H1 (cell line): ENCODE measurements at regions not wholly inside any gene's neighbourhood (a gene's known extent, or its start where the extent isn't known, plus 50 kb on each side); places are given as distances from the start of the nearest gene placed in this dataset.
"Not testable (repeated sequence)": the region's sequence is repeated elsewhere in the genome, so short reads cannot be mapped to it uniquely, and the experiment has no call there.

Experiments used
- CTCF ChIA-PET: fragments of 300-600 bp; sonication (Branson Sonifier 250); formaldehyde crosslinking; loops from one replicate; lab custom pipeline; 2021; ENCODE audit not compliant: partially characterized antibody; lab: Charles Lee
- POLR2A ChIA-PET: fragments of 300-600 bp; sonication (Branson Sonifier 250); formaldehyde crosslinking; loops from one replicate; lab custom pipeline; 2021; ENCODE audit warnings: inconsistent platforms; ENCODE audit not compliant: partially characterized antibody; lab: Charles Lee
- DNase-seq, 2 experiments: peaks; one replicate each; pipeline versions ENCODE4 v3.0.0 to v3.0.0-alpha.2; 2010 to 2022; ENCODE audit warnings: low spot score in 2 of 2, low read depth in 1 of 2, mixed read lengths in 1 of 2
- FAIRE-seq: peaks from 2 replicates; lab custom pipeline; 2011; peaks lifted over from hg19 to GRCh38; lab: Jason Lieb, UNC
- H2AFZ ChIP-seq: 2 replicates; pipeline ENCODE4 v1.8.1; 2012; ENCODE audit warnings: low read length, inconsistent platforms
- H2AK5ac ChIP-seq: 2 replicates; pipeline ENCODE4 v1.6.1; 2013; ENCODE audit warnings: low read depth, low read length
- H2BK120ac ChIP-seq: replicated peaks from 2 replicates; pipeline ENCODE3; 2013; ENCODE audit warnings: low read depth, low read length, inconsistent platforms
- H2BK12ac ChIP-seq: 2 replicates; pipeline ENCODE4 v1.6.1; 2013; ENCODE audit warnings: low read depth, low read length
- H2BK15ac ChIP-seq: 2 replicates; pipeline ENCODE4 v1.6.1; 2013; ENCODE audit warnings: low read length
- H2BK20ac ChIP-seq: 2 replicates; pipeline ENCODE4 v1.6.1; 2013; ENCODE audit warnings: low read length
- H2BK5ac ChIP-seq: 2 replicates; pipeline ENCODE4 v1.6.1; 2013; ENCODE audit warnings: low read depth, low read length
- H3K14ac ChIP-seq: 2 replicates; pipeline ENCODE4 v1.6.1; 2013; ENCODE audit warnings: inconsistent platforms; ENCODE audit not compliant: insufficient read length
- H3K18ac ChIP-seq: 2 replicates; pipeline ENCODE4 v1.6.1; 2013; ENCODE audit warnings: low read length; ENCODE audit errors: extremely low read depth
- H3K23ac ChIP-seq: 2 replicates; pipeline ENCODE4 v1.6.1; 2013; ENCODE audit warnings: inconsistent platforms; ENCODE audit not compliant: insufficient read length
- H3K23me2 ChIP-seq: 2 replicates; pipeline ENCODE4 v1.6.1; 2013; ENCODE audit warnings: low read depth, low read length
- H3K27ac ChIP-seq: 2 replicates; pipeline ENCODE4 v1.6.1; 2011; ENCODE audit warnings: low read depth, low read length, inconsistent platforms
- H3K27me3 ChIP-seq, 4 experiments: replicated peaks in 1 of 4; 1 replicate in 1 of 4; 2 replicates in 3 of 4; pipeline versions ENCODE4 v1.6.1 to v1.8.1; 2011 to 2013; ENCODE audit warnings: low read length in 3 of 4, mild to moderate bottlenecking in 3 of 4, inconsistent platforms in 2 of 4, mixed read lengths in 2 of 4, moderate library complexity in 1 of 4; ENCODE audit not compliant: control insufficient read depth in 3 of 4, insufficient read depth in 3 of 4; ENCODE audit errors: extremely low read depth in 1 of 4
- H3K36me3 ChIP-seq, 4 experiments: 2 replicates each; pipeline versions ENCODE4 v1.6.1 to v1.8.1; 2011 to 2013; ENCODE audit warnings: mild to moderate bottlenecking in 4 of 4, low read length in 3 of 4, moderate library complexity in 2 of 4, control low read depth in 1 of 4, inconsistent platforms in 1 of 4; ENCODE audit not compliant: insufficient read depth in 4 of 4, control insufficient read depth in 2 of 4
- H3K4ac ChIP-seq: replicated peaks from 2 replicates; pipeline ENCODE3; 2013; ENCODE audit warnings: low read length, low read depth, mixed read lengths, inconsistent platforms; ENCODE audit not compliant: insufficient read length
- H3K4me1 ChIP-seq, 4 experiments: replicated peaks in 1 of 4; 1 replicate in 1 of 4; 2 replicates in 3 of 4; pipeline versions ENCODE4 v1.6.1 to v1.8.1; 2011 to 2013; ENCODE audit warnings: low read length in 3 of 4, inconsistent platforms in 2 of 4, mixed read lengths in 1 of 4; ENCODE audit not compliant: insufficient read depth in 4 of 4, control insufficient read depth in 3 of 4
- H3K4me2 ChIP-seq, 2 experiments: 2 replicates each; pipeline versions ENCODE4 v1.6.1 to v1.8.1; 2011 to 2013; ENCODE audit warnings: low read depth in 2 of 2, low read length in 2 of 2, control low read depth in 1 of 2, inconsistent platforms in 1 of 2, mild to moderate bottlenecking in 1 of 2; ENCODE audit not compliant: insufficient read depth in 1 of 2
- H3K4me3 ChIP-seq, 4 experiments: fragments of 200-600, 300-600 bp in 1 of 4; sonication (generic), shearing (Covaris generic), sonication (Bioruptor Twin) in 1 of 4; 2 replicates each; pipeline versions ENCODE4 v1.5.1 to v1.8.1; 2011 to 2016; ENCODE audit warnings: low read length in 4 of 4, low read depth in 3 of 4, control low read depth in 2 of 4, inconsistent platforms in 2 of 4, mild to moderate bottlenecking in 2 of 4, mixed read lengths in 1 of 4, moderate library complexity in 1 of 4; ENCODE audit not compliant: insufficient read depth in 2 of 4; ENCODE audit errors: extremely low read depth in 1 of 4
- H3K56ac ChIP-seq: replicated peaks from 2 replicates; pipeline ENCODE3; 2013; ENCODE audit warnings: low read depth, mild to moderate bottlenecking, mixed read lengths, low read length, inconsistent platforms; ENCODE audit not compliant: insufficient read length
- H3K79me1 ChIP-seq: 2 replicates; pipeline ENCODE4 v1.6.1; 2013; ENCODE audit warnings: low read depth, low read length, control low read depth
- H3K79me2 ChIP-seq, 2 experiments: 2 replicates each; pipeline versions ENCODE4 v1.6.1 to v1.8.1; 2012 to 2013; ENCODE audit warnings: low read length in 2 of 2, mild to moderate bottlenecking in 2 of 2, inconsistent platforms in 1 of 2; ENCODE audit not compliant: insufficient read depth in 2 of 2, control insufficient read depth in 1 of 2
- H3K9ac ChIP-seq, 4 experiments: replicated peaks in 1 of 4; 1 replicate in 1 of 4; 2 replicates in 3 of 4; pipeline versions ENCODE4 v1.6.1 to v1.8.1; 2011 to 2013; ENCODE audit warnings: low read depth in 3 of 4, low read length in 3 of 4, control low read depth in 2 of 4, mild to moderate bottlenecking in 2 of 4, moderate library complexity in 2 of 4, inconsistent platforms in 1 of 4; ENCODE audit errors: extremely low read depth in 1 of 4
- H3K9me3 ChIP-seq, 2 experiments: 2 replicates each; pipeline versions ENCODE4 v1.6.1 to v1.8.1; 2012 to 2013; ENCODE audit warnings: mild to moderate bottlenecking in 2 of 2, moderate library complexity in 2 of 2, control low read depth in 1 of 2, inconsistent platforms in 1 of 2, low read depth in 1 of 2, low read length in 1 of 2, mixed read lengths in 1 of 2; ENCODE audit not compliant: insufficient read depth in 2 of 2
- H4K20me1 ChIP-seq, 2 experiments: replicated peaks in 1 of 2; 2 replicates each; pipeline versions ENCODE3 to v1.8.1; 2011 to 2013; ENCODE audit warnings: inconsistent platforms in 2 of 2, low read length in 2 of 2, mild to moderate bottlenecking in 1 of 2; ENCODE audit not compliant: insufficient read depth in 2 of 2, control insufficient read depth in 1 of 2
- H4K5ac ChIP-seq: 2 replicates; pipeline ENCODE4 v1.6.1; 2013; ENCODE audit warnings: low read length, low read depth, mixed read lengths, inconsistent platforms; ENCODE audit not compliant: insufficient read length
- H4K8ac ChIP-seq: 2 replicates; pipeline ENCODE4 v1.8.0; 2013; ENCODE audit warnings: mild to moderate bottlenecking, moderate library complexity, low read length, inconsistent platforms; ENCODE audit not compliant: insufficient read depth; ENCODE audit errors: extremely low read depth
- H4K91ac ChIP-seq: replicated peaks from 2 replicates; pipeline ENCODE3; 2013; ENCODE audit warnings: low read length, mixed read lengths, inconsistent platforms; ENCODE audit not compliant: insufficient read length
- whole genome bisulfite sequencing, 2 experiments: shearing (Covaris generic) in 1 of 2; methylation state at CpG; one replicate each; pipeline versions ENCODE4 v1.1.6 to v1.1.7; 2013 to 2015; ENCODE audit warnings: low lambda C conversion rate in 2 of 2, mixed read lengths in 2 of 2, inconsistent platforms in 1 of 2, low coverage in 1 of 2, missing lambda C conversion rate in 1 of 2; ENCODE audit not compliant: insufficient replicate concordance in 2 of 2, insufficient coverage in 1 of 2, insufficient read length in 1 of 2; ENCODE audit errors: extremely low coverage in 1 of 2, missing lambda C conversion rate in 1 of 2; 5-methylcytosine and 5-hydroxymethylcytosine counted together

- H4K5ac ChIP-seq, H3K4me3 ChIP-seq, H2BK15ac ChIP-seq, H3K4me1 ChIP-seq, H4K91ac ChIP-seq, H3K18ac ChIP-seq, H3K4me2 ChIP-seq, H3K14ac ChIP-seq, H3K36me3 ChIP-seq, CTCF ChIA-PET, H3K4ac ChIP-seq, H2BK5ac ChIP-seq, H3K27me3 ChIP-seq, H3K9ac ChIP-seq, DNase-seq, H2AFZ ChIP-seq, H3K56ac ChIP-seq, H3K79me1 ChIP-seq, POLR2A ChIA-PET, H4K8ac ChIP-seq, H3K23me2 ChIP-seq, H3K27ac ChIP-seq, FAIRE-seq, H2BK20ac ChIP-seq, H2BK12ac ChIP-seq, H2AK5ac ChIP-seq, H4K20me1 ChIP-seq, H3K79me2 ChIP-seq, H2BK120ac ChIP-seq, H3K23ac ChIP-seq: not testable (repeated sequence)
- WGBS, 2 experiments: 93% methylated on average over 13 of the region's 21 CpGs; no CpG with 5 or more reads in 1 of the 2 experiments
- H3K9me3 ChIP-seq: peaks cover 0 to 20% of the 10 kb centered on the region in 2 experiments; a peak in 2 of 4 replicates
These were observed 94.5 kb upstream of the PRDM7 start for GRCh38 chr16:90171626-90172025.

DNA sequence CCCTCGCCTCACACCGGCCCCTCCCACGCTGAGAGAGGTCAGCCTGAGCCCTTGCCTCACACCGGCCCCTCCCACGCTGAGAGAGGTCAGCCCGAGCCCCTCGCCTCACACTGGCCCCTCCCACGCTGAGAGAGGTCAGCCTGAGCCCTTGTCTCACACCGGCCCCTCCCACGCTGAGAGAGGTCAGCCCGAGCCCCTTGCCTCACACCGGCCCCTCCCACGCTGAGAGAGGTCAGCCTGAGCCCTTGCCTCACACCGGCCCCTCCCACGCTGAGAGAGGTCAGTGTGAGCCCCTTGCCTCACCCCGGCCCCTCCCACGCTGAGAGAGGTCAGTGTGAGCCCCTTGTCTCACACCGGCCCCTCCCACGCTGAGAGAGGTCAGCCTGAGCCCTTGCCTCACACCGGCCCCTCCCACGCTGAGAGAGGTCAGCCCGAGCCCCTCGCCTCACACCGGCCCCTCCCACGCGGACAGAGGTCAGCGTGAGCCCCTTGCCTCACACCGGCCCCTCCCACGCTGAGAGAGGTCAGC, 92.1 kb upstream of the PRDM7 start:
- H4K8ac ChIP-seq, H3K23ac ChIP-seq, H2BK12ac ChIP-seq, H3K23me2 ChIP-seq, H3K18ac ChIP-seq, H2AK5ac ChIP-seq, H3K79me1 ChIP-seq, H3K27ac ChIP-seq, H4K5ac ChIP-seq, H3K9ac ChIP-seq, H3K14ac ChIP-seq, FAIRE-seq, H2AFZ ChIP-seq, H4K20me1 ChIP-seq, H3K36me3 ChIP-seq, H2BK15ac ChIP-seq, CTCF ChIA-PET, H2BK5ac ChIP-seq, H3K4me3 ChIP-seq, H3K4me1 ChIP-seq, H3K56ac ChIP-seq, H3K4ac ChIP-seq, H2BK20ac ChIP-seq, H3K4me2 ChIP-seq, POLR2A ChIA-PET, H3K79me2 ChIP-seq, H2BK120ac ChIP-seq, H4K91ac ChIP-seq, H3K27me3 ChIP-seq: not testable (repeated sequence)
- peak in 1 of 2 experiments; percentile 24 for DNase-seq
- WGBS, 2 experiments: 67% methylated on average over 4 of the region's 29 CpGs; no CpG with 5 or more reads in 1 of the 2 experiments
- peaks cover 0 to 17% of the 10 kb centered on the region in 2 experiments; a peak in 2 of 4 replicates for H3K9me3 ChIP-seq
